ENCODE measurements at regions not wholly inside any gene's neighbourhood (a gene's known extent, or its start where the extent isn't known, plus 50 kb on each side); places are given as distances from the start of the nearest gene placed in this dataset.

GRCh38 chr13:42458193-42458592 lies 115.8 kb upstream of the TNFSF11 start:
- TF ChIP-seq CTCF (IDR thresholded peaks at IDR 0.05) (no peak), POLR2AphosphoS5 (IDR thresholded peaks at IDR 0.05) (no peak)
- Histone ChIP-seq H3K27ac (no peak overlapping the region), H3K27me3 (no peaks in the 10 kb centered on the region), H3K4me3 (no peak overlapping the region), H3K36me3 (no peaks in the 10 kb centered on the region), H3K4me1 (no peaks in the 10 kb centered on the region), H3K9me3 (peaks cover 0 to 2% (median 0%) of the 10 kb centered on the region in 4 donors)
- WGBS, 2 donors, result 13 to 53% methylated on average over 5 of the region's 5 CpGs
- no peak for DNase-seq
- intact Hi-C loops (cut with DNase I), result no loop called here

- DNase-seq, result no peak
- Histone ChIP-seq H3K27me3 (no peaks in the 10 kb centered on the region), H3K9me3 (peaks cover 0 to 2% (median 0%) of the 10 kb centered on the region in 4 donors), H3K4me3 (no peak overlapping the region), H3K27ac (no peak overlapping the region), H3K36me3 (no peaks in the 10 kb centered on the region), H3K4me1 (no peaks in the 10 kb centered on the region)
- WGBS, 2 donors, result 20 to 38% methylated on average over 4 of the region's 4 CpGs
- TF ChIP-seq POLR2A (IDR thresholded peaks at IDR 0.05), result no peak
- TF ChIP-seq POLR2AphosphoS5 (IDR thresholded peaks at IDR 0.05), result no peak
- TF ChIP-seq EP300 (IDR thresholded peaks at IDR 0.05), result no peak
- intact Hi-C loops (cut with DNase I), result no loop called here
Observed at GRCh38 chr13:42466123-42466522, 107.8 kb upstream of the TNFSF11 start.

DNA sequence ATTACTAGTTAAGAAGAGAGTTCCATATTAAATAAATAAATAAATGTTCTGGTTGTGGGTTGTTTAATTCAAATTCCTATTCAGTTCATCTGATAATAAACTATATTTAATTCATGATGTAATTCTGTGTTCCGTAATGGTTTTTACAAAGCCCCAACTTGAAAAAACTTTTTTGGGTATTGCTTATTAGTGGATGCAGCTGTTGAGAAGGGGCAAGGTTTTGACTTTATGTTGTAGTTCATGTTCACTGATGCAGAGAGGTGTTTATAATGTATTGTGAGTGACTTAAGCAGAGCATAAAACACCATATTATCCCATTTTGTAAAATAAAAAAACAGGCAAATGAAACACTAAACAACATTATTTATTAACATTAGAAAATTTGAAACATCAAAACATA lies 107.3 kb upstream of the TNFSF11 start:
- DNase-seq, result no peak
- WGBS, 2 donors, result 73 to 98% methylated on average over 1 of the region's 1 CpG
- intact Hi-C loops (cut with DNase I), result no loop called here
- Histone ChIP-seq H3K4me3 (no peak overlapping the region), H3K9me3 (no peaks in the 10 kb centered on the region), H3K36me3 (no peaks in the 10 kb centered on the region), H3K27ac (no peak overlapping the region), H3K4me1 (no peaks in the 10 kb centered on the region), H3K27me3 (no peaks in the 10 kb centered on the region)
- TF ChIP-seq CTCF (IDR thresholded peaks at IDR 0.05) (no peak), POLR2AphosphoS5 (IDR thresholded peaks at IDR 0.05) (no peak), EP300 (IDR thresholded peaks at IDR 0.05) (no peak), POLR2A (IDR thresholded peaks at IDR 0.05) (no peak)

GRCh38 chr13:42474954-42475353 lies 99.0 kb upstream of the TNFSF11 start:
- no peaks in the 10 kb centered on the region for H3K36me3 ChIP-seq
- 85% methylated on average over 5 of the region's 5 CpGs for WGBS, 2 donors
- no peak overlapping the region for H3K4me3 ChIP-seq
- no peak overlapping the region for H3K27ac ChIP-seq
- H3K27me3 ChIP-seq, result no peaks in the 10 kb centered on the region
- intact Hi-C loops (cut with DNase I), result no loop called here
- TF ChIP-seq POLR2A (IDR thresholded peaks at IDR 0.05), result no peak
- TF ChIP-seq EP300 (IDR thresholded peaks at IDR 0.05), result no peak
- TF ChIP-seq POLR2AphosphoS5 (IDR thresholded peaks at IDR 0.05), result no peak
- no peak for TF ChIP-seq CTCF (IDR thresholded peaks at IDR 0.05)
- DNase-seq, result no peak
- H3K9me3 ChIP-seq, result no peaks in the 10 kb centered on the region
- no peaks in the 10 kb centered on the region for H3K4me1 ChIP-seq

GRCh38 chr13:42477596-42478190 lies 96.3 kb upstream of the TNFSF11 start:
- Histone ChIP-seq H3K27me3 (no peaks in the 10 kb centered on the region), H3K9me3 (no peaks in the 10 kb centered on the region), H3K27ac (no peak overlapping the region), H3K4me1 (no peaks in the 10 kb centered on the region), H3K4me3 (no peak overlapping the region), H3K36me3 (no peaks in the 10 kb centered on the region)
- WGBS, 2 donors, result 90% methylated on average over 10 of the region's 10 CpGs
- DNase-seq, result no peak
- TF ChIP-seq EP300 (IDR thresholded peaks at IDR 0.05) (no peak), POLR2A (IDR thresholded peaks at IDR 0.05) (no peak), CTCF (IDR thresholded peaks at IDR 0.05) (no peak), POLR2AphosphoS5 (IDR thresholded peaks at IDR 0.05) (no peak)
- intact Hi-C loops (cut with DNase I), result no loop called here

Data from sigmoid colon (tissue), 6 donors.